Activated CD8-positive, alpha-beta memory T cell treated with anti-CD3 and anti-CD28 coated beads, Interleukin-2, amount 50 U/mL, for 4 hours (primary cell): ENCODE measurements at regions not wholly inside any gene's neighbourhood (a gene's known extent, or its start where the extent isn't known, plus 50 kb on each side); places are given as distances from the start of the nearest gene placed in this dataset.
"Not testable (repeated sequence)": the region's sequence is repeated elsewhere in the genome, so short reads cannot be mapped to it uniquely, and the experiment has no call there.

Experiments
- DNase-seq: peaks from one replicate; pipeline ENCODE4 v3.0.0-alpha.2; 2020

DNA sequence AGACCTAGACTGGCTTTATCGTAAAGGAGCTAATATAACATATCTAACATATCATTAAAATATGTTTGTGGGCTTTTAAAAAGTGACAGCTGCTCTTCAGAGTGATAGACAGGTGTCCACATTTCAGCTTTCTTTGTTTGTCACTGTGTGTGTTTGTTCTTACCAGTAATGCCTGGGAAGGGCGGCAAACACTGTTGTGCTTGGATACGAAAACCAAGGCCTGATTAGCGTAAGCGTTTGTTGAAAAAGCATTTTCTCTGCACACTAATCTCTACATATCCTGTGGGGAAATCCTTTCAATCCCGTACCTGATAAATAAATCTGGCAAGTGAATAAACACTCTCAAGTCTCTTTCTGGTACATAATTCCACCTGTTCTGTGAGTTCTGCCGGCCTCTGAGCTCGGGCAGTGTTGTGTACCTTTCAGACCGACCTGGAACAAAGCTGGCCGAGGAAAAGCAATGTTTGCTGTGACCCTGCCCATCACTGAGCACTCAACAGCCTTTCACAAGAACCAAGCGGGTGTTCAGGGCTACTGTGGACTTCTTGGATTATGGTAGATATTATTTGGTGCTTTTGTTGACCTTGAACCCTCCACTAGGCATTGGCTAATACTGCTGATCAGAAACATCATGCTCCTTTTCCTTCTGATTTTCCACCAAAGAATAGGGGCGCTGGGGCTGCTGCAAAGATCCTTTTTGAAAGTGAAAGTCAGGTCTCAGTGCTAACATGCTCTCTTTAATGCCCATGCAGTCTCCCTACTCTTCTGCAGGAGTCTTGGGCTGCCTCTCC is 100.4 kb downstream of the CD83 start:
- DNase-seq = no peak

DNA sequence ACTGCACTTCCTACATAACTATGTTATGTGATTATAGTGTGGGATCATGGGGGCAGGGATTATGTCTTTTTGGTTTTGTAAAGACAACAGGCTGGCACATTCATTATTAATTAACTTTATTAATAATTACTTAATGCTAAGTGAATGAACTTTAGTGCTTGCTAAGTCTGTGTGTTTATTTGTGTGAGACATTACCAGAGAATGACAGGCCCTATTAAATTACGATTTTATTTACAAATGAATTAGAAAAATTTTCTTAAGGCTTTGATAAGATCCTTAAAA is 100.9 kb downstream of the CD83 start:
- no peak for DNase-seq

DNA sequence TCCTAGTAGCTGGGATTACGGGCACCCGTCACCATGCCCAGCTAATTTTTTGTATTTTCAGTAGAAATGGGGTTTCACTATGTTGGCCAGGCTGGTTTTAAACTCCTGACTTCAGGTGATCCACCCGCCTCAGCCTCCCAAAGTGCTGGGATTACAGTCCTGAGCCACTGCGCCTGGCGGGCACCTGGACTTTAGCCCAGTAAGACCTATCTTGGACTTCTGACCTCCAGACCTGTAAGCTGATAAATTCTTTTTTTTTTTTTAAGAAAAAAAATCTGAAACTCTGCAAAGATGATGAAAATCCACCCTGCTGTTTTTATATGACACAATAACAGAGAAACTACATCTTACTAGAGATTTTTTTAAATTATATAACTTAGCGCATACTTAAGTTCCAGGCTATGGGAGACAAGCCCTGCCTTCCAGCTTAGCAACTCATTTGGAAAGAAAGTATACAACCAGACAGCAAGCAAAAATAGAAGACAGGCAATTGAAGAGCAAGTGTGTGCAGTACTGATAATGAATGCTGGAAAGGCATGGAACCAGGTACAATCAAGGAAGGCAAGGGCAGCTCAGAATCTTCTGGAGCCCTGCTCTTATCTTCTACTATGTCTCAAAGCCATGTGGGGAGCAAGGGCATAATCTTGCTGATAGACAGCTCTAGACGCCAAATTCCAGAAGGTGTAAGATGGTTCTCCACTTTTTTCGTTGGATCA is 104.2 kb downstream of the CD83 start:
- no peak for DNase-seq

DNA sequence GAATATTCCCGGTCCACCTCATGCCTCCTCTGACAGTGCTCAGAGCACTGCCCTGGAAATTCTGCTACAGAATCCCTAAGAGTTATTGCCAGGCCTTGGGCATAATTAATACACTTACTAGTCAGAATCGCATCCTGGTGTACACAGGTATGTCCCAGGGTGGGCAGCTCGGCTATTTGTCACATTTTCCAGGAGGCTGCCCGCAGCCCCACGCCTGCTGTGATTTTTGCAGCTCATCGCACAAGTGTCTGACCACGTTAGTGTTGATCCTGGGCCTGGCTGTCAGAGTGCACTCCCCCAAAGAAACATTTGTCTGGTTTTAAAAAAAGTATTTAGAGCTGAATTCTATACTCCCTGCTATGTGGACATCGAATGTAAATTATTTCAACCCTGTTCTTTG is 105.4 kb downstream of the CD83 start:
- DNase-seq = no peak

DNA sequence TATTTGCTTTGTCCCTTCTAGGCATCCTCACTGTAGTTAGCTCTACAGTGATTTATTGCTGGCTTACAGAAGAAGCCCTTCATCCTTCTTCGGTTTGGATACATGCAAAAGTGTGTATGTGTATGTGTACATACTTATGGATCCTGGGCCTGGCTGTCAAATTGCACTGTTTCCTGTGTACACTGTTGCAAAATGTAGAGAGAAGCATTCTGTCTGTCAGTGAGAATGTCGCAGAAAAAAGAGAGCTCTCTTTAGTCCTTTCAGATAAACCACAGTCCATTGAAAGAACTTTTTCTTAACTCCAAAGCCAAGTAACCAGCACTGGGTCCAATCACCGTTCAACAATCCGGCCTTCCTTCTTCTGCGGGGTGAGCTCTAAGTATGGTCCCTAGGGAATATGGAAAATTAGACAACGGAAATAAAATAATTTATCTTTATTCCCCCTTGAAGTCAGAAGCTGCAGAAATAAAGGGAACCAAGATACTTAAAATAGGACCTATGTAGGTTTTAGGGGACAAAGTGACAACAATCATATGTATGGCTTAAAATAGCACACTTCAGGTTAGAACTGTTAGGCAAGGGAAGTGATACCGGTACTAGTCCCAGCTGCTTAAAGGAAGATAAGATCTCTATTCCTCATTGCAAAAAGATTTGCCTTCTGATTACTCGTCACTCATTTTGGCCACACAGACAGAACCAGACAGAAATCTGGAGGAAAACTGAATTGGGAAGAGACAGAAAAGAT is 107.0 kb downstream of the CD83 start:
- DNase-seq = no peak

DNA sequence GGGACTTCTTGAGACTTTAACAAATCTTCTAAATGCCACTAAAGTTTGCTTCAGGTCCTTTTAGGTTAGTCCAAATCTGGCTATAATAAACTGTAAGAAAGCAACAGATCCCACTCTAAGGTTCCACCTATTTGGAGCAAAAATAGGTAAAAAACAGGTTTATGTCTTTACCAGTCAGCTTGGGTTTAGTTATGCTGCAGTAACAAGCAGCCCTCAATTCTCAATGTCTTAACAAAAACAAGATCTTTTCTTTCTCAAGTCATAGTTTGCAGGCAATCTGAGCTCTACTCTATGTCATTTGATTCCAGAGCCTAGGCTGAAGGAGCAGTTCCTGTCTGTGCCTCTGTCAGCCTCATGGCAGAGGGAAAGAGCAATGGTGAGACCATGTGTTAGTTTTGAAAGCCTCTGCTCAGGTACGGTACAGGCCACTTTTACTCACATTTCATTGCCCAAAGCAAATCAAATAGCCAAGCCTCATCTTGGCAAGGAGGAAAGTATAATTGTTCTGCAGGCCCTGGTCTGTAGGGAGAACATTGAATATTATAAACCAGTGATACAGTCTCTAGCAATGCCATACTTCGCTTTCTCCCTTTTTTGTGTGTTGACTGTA is 108.6 kb downstream of the CD83 start:
- no peak for DNase-seq

DNA sequence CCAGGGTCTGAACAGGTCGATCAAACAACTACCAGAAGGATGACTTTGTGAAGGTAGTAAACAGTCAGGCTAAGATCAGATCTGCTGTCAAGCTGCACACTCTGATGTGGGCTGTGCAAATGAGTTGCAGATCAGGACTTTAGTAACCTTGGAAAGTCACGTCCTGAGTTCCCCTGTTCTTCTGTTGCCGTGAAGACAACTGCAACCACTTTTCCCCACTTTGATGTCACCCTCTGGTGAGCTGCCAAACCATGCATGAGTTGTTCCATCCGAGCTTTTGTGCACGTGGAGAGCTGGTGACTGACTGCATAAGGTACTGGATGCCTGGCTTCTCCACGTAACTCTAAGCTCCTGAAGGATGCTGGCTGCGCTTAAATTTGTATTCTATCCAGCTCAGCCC is 111.0 kb downstream of the CD83 start:
- DNase-seq = peak; percentile 42

DNA sequence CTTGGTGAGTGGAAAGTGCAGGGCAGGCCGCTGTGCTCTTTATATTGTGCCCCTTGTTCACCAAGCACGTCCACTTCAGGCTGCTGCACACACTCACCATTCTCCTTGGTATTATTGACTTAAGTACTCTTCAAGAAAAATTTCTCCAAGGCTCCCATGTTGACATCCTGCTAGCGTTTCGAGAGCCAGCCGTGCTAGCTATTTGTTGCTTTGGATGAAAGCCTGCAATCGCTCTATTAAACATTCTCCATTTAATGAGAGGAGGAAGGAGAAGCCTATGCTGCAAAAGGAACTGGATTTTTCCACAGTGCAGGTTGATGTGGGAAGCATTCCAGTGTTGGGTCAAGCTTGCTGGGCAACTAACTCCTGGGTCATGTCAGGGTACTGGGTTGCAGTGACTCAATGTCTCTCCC is 113.5 kb downstream of the CD83 start:
- no peak for DNase-seq

DNA sequence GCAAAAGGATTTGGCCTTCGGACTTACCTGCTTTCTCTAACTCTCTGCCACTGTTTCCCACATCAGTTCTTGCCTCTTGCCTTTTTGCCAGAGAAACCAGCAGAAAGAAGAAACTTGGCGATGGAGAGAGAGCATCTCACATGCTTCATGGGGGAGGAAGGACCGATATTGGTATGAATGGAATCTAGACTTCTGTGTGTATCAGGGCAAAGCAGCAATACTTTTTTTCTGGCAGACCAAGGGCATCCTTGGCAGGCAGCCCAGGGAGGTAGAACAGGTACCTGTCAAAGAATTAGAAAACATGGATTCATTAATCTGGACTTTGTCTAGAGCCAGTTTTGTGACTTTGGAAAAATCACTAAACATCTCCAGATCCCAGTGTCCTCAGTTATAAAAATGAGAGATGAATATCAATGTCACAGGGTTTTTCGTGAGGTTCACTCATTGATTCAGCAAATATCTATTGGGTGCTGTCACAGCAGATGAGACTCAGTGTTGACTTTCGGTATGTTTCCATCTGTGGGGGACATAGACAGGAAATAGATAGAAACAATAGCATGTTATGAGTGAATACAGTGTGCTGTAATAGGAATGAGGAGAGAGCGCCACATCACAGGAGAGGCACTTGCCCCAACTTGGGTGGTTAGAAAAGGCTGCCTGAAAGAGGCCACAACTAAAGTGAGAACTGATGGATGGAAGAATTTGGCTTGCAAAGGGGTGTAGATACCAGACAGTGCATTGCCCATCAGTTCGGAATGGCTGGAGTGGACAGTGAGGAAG is 114.1 kb downstream of the CD83 start:
- no peak for DNase-seq

DNA sequence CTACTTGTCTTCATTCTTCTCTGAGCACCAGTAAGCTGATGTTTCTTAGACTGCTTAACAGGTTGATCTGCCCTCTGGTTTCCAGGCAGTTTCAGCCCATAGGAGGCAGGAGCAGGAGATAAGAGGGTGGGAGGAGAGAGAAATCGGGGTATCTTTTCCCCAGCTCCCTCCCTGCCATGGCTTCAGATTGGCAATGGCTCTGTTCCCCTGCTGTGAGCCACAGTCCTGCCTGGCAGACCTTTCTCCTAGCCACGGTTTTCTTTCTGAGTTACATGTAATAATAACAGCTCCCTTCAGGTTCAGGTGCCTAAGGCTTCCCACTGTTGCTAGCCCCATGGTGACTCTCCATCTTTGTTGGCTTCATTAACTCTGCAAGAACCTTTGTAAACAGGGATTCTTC is 115.3 kb downstream of the CD83 start:
- no peak for DNase-seq

DNA sequence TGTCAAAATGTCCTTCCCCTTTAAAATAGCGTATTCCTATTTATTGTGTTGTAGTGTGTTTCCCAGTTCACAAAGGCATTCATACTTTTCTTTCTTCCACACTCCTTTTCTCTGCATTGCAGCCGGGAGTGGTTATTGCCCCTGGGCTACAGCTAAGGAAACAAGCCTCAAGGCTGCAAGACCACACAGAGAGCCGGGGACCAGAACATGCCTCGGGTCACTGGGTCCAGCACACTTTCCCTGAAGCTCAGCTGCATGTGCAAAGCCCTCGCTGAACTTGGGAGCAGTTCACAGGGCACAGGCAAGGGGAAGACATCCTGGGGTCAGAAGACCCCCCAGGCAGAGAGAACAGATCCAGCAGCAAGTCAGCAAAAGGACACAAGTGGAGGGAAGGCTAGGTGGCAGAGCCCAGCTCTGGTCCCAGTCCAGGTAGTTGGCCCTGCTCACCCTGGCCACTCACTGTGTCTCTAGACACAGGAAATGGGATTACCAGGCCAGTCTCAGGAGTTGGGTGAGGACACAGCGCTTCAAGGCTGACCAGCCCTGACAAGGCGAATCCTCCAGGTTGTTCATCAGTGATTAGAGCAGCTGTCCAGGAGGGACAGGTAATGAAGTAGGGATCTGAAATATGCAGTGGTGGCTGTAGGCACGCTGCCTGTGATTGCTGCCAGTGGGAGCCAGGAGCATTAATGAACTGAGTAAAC is 118.2 kb downstream of the CD83 start:
- DNase-seq = no peak

DNA sequence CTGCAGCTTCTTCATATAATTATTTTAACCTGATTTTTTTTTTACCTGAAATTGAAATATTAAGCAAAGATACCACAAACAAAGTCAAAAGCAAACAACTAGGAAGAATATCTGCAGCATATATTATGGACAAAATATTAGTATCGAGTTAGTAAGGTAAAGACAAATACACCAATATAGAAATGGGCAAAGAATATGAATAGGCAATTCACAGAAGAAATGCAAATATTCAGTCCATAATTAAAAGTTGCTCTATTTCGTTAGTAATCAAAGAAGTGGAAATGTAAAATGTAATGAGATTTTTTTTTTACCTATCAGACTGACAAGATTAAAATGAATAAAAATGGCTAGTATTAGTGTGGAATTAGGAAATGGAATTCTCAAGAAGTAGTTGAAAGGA is 121.5 kb downstream of the CD83 start:
- no peak for DNase-seq

DNA sequence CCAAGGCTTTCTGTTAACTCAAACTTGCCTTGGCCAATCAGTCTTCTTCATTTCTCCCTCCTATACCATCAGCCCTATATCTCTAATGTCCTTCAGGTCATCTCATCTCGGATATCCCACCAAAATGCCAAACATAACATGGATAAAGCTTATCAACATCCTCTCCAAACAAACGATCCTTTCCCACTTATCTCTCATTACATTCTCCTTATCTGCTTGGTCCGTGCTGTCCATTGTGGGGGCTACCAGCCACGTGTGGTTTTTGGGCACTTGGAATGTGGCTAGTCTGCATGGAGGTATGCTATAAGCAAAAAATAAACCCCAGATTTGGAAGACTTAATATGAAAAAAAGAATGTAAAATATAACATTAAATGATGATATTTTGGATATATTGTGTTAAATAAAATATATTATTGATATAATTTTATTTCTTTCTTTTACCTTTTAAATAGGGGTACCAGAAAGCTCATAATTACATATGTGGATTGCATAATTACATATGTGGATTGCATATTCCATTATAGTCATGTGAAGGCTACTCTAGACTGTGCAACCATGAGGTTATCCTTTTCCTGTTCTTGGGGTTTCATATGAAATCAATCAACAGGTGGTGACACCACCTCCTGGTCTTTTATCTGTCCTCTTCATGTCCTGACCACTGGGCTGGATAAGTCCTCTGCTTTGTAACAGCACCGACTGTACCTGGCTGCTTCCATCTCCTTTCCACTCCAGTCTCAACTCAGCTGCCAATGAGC is 123.0 kb downstream of the CD83 start:
- no peak for DNase-seq

DNA sequence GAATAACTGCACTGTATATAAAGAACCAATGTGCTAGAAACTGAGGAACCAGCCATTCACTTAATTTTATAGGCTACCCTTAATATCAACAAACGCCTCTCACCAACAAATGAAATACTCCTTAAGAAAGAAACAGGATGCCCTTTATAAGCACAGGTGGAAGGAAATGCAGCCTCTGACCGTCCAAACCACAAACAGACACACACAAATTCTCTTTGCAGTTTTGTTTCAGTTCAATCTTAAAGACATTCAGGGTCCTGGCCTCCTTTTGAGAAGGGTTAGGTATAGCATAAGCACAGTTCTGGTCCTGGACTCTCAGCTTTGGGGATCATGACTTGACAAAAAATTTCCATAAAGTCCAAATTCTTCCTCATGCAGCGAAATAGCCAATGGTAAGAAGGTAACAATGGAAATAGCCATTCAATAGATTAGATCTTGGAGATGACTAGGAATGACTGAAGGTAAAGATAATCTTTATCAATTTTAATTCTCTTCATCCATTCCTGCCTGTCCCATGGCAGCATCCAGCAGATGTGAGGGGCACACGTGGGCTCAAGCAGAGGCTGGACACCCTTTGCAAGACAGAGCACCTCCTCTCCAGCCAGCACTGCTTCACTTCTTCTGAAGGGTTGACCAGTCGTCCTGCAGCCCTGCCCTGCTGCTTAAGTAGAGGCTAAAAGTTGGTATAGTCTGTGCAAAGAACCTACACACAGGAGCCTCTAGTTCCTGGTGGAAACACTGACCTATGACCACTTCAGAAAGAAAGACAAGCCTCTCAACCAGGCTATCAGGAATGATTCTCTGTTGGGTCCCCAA is 123.9 kb downstream of the CD83 start:
- DNase-seq = no peak

DNA sequence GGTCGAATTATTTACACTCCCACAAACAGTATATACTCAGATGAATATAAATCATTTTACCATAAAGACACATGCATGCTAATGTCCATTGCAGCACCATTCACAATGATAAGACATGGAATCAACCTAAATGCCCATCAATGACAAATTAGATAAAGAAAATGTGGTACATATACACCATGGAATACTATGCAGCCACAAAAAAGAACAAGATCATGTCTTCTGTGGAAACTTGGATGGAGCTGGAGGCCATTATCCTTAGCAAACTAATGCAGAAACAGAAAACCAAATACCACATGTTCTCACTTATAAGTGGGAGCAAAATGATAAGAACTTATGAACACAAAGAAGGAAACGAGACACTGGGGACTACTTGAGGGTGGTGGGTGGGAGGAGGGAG is 125.3 kb downstream of the CD83 start:
- DNase-seq = not testable (repeated sequence)

DNA sequence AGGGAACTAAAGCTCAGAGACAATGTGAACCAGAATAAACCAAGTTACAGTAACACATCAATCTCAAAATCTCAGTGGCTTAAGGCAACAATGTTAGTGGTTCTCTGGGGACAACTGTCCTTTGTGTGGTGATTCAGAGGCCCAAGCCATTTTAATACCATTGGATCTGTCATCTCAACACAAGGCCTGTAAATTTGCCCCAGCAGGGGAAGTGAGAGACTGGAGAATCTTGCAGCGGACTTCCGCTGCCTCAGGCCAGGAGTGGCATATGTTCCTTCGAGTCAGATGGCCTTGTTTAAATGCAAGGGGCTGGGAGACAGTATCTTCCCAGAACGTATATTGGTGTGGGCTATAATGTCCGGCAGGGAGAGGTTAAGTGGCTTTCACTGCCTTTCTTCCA is 126.0 kb downstream of the CD83 start:
- no peak for DNase-seq

DNA sequence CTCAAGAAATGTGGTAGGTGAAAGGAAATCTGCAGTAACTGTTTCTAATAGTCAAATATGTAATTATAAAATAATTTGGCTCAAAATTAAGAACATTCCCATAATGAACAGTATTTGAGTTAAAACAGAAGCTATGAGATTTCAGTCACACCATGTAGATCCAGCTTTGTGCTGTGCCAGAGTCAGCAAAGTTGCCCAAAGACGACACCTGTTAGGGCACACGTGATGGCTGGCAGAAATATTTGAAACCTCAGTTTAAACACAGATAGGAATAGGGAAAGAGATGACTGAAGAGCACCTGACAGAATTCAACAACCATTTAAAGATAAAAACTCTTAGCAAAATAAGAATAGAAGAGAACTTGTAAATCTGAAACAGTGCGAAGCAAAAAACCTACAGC is 129.3 kb downstream of the CD83 start:
- no peak for DNase-seq

DNA sequence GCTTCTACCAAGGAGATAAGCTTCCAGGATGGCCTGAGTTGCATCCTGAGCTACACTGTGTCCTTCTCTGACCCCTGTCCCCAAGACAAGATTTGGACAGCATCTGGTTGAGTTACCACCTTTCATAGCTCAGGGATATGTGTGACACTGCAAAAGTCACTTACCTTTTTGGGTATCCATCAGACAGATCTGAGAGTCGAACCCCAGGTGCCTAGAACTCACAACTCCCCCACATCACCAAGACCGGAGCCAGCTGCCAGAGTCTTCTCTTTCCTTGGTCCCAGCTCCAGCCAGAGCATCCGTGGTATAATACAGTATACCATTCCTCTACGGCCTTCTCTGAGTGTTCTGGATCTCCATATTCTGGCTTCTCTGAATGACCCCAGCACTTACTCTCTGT is 133.0 kb downstream of the CD83 start:
- no peak for DNase-seq

DNA sequence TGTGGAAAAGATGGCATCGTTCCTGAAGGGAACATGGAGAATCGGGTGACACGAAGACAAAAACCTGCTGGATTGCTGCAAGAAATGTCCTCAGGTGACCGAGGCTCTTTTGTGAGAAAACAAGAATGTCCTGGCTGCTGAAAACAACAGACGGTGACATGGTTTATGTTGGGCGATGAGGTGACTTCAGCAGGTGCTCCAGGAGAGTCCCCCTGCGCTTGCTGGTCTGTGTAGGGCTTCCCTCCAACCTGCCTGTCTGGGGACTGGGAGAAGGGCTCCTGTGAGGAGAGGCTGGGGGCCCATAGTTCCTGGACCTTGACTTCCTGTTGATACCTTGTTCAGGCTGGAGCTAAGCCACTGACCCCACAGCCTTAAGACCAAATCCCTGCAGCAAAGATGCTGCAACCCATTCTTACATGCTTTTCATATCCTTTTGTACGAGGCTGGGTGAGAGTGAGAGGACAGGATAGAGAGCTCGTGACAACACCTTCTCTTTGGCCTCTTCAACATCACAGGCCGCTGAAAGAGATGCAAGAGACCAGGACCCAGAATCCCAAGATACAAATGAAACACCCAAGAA is 134.8 kb downstream of the CD83 start:
- no peak for DNase-seq

DNA sequence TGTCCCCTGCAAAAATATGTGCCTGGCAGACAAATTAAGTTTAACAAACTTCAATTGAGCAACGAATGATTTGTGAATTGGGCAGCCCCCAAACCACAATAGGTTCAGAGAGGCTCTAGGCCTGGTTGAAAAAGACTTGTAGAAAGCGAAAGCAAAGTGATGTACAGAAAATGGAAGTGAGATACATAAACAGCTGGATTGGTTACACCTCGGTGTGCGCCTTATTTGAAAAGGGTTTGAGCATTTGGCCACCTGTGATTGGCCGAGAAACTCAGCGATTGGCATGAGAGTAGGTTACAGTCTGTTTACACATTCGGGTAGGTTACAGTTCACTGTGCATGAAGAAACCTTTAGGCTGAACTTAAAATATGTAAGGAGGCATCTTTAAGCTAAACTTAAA is 136.9 kb downstream of the CD83 start:
- no peak for DNase-seq
